Neutrophil (primary cell): ENCODE measurements at regions not wholly inside any gene's neighbourhood (a gene's known extent, or its start where the extent isn't known, plus 50 kb on each side); places are given as distances from the start of the nearest gene placed in this dataset.
"Not testable (repeated sequence)": the region's sequence is repeated elsewhere in the genome, so short reads cannot be mapped to it uniquely, and the experiment has no call there.

ENCODE experiments used
- H3K27ac ChIP-seq: fragments of 200-600 bp; sonication (generic); 2 replicates; pipeline ENCODE4 v1.5.1; 2016; ENCODE audit warnings: mild to moderate bottlenecking, moderate library complexity
- H3K27me3 ChIP-seq: fragments of 200-600 bp; sonication (generic); 2 replicates; pipeline ENCODE4 v1.6.0; 2016; ENCODE audit warnings: mild to moderate bottlenecking
- H3K36me3 ChIP-seq: fragments of 200-600 bp; sonication (generic); 2 replicates; pipeline ENCODE4 v1.5.1; 2017
- H3K4me1 ChIP-seq, 2 experiments: fragments of 200-600 bp in 1 of 2; sonication (generic) in 1 of 2; 1 replicate in 1 of 2; 2 replicates in 1 of 2; pipeline versions ENCODE4 v1.5.1 to v1.6.1; 2013 to 2016; ENCODE audit warnings: low read depth in 1 of 2, low read length in 1 of 2, mild to moderate bottlenecking in 1 of 2, moderate library complexity in 1 of 2; ENCODE audit not compliant: control insufficient read depth in 1 of 2, insufficient read depth in 1 of 2
- H3K4me3 ChIP-seq, 2 experiments: fragments of 200-600 bp in 1 of 2; sonication (generic) in 1 of 2; 1 replicate in 1 of 2; 2 replicates in 1 of 2; pipeline ENCODE4 v1.5.1; 2013 to 2016; ENCODE audit warnings: low read depth in 1 of 2, low read length in 1 of 2, mild to moderate bottlenecking in 1 of 2, moderate library complexity in 1 of 2
- H3K9me3 ChIP-seq: fragments of 200-600 bp; sonication (generic); 2 replicates; pipeline ENCODE4 v1.5.1; 2016
- TF ChIP-seq, protein P1 (sequence below): fragments of 200-600 bp; sonication (generic); IDR thresholded peaks from 2 replicates; pipeline ENCODE4 v1.5.1; 2016; ENCODE audit warnings: antibody characterized with exemption

DNA sequence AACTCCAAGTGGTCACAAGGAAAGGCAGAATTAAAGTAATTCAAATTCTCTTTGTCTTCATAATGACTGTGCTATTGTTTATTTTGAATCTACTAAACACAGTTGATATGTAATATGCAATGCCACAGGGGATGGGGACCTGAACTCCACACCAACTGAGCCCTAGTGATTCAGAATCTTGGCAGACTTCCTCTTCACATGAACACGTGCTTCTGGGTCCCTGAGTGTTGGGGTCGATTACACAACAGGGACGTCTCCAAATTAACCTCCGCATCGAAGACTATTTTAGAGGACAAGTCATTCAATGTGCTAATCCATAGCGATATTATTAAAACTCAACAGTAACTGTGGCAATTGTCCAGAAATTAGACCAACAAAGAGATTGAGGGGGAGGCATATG lies 95.3 kb upstream of the CARD11 start:
- Histone ChIP-seq H3K36me3 (no peaks in the 10 kb centered on the region), H3K4me3 (no peak overlapping the region), H3K9me3 (no peaks in the 10 kb centered on the region), H3K4me1 (no peaks in the 10 kb centered on the region), H3K27me3 (no peaks in the 10 kb centered on the region), H3K27ac (no peak overlapping the region)
- TF ChIP-seq, protein P1, sequence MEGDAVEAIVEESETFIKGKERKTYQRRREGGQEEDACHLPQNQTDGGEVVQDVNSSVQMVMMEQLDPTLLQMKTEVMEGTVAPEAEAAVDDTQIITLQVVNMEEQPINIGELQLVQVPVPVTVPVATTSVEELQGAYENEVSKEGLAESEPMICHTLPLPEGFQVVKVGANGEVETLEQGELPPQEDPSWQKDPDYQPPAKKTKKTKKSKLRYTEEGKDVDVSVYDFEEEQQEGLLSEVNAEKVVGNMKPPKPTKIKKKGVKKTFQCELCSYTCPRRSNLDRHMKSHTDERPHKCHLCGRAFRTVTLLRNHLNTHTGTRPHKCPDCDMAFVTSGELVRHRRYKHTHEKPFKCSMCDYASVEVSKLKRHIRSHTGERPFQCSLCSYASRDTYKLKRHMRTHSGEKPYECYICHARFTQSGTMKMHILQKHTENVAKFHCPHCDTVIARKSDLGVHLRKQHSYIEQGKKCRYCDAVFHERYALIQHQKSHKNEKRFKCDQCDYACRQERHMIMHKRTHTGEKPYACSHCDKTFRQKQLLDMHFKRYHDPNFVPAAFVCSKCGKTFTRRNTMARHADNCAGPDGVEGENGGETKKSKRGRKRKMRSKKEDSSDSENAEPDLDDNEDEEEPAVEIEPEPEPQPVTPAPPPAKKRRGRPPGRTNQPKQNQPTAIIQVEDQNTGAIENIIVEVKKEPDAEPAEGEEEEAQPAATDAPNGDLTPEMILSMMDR = no peak

DNA sequence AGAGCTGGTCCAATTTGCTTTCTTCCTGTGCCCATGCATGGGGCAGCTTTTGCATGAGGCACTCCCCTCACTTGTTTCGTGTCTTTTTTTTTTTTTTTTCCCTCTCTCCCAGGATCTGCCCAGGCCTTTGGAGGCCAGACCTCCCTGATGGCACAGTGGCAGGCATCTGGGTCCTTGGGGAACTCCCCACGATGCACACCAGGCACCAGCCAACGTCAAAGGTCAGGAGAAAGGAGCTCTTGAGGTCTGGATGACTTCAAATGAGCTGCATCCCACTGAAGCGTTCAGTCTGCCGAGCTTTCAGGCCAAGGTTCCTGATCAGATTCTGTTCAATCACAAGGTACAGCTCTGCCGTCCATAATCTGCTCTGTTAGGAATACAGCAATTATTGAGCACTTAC lies 97.2 kb upstream of the CARD11 start:
- H3K36me3 ChIP-seq = no peaks in the 10 kb centered on the region
- peaks cover 6% of the 10 kb centered on the region for H3K27me3 ChIP-seq
- H3K27ac ChIP-seq = no peak overlapping the region
- TF ChIP-seq, protein P1 = no peak
- H3K4me3 ChIP-seq = no peak overlapping the region
- H3K4me1 ChIP-seq = no peaks in the 10 kb centered on the region
- no peaks in the 10 kb centered on the region for H3K9me3 ChIP-seq

GRCh38 chr7:3141326-3141725 lies 97.7 kb upstream of the CARD11 start:
- H3K4me3 ChIP-seq = no peak overlapping the region
- H3K36me3 ChIP-seq = no peaks in the 10 kb centered on the region
- no peaks in the 10 kb centered on the region for H3K4me1 ChIP-seq
- H3K9me3 ChIP-seq = no peaks in the 10 kb centered on the region
- no peak overlapping the region for H3K27ac ChIP-seq
- peaks cover 11% of the 10 kb centered on the region for H3K27me3 ChIP-seq
- TF ChIP-seq, protein P1 = no peak

GRCh38 chr7:3143869-3144775 lies 100.5 kb upstream of the CARD11 start:
- TF ChIP-seq, protein P1 = no peak
- peaks cover 35% of the 10 kb centered on the region for H3K27me3 ChIP-seq
- no peaks in the 10 kb centered on the region for H3K36me3 ChIP-seq
- H3K4me1 ChIP-seq = no peaks in the 10 kb centered on the region
- no peak overlapping the region for H3K27ac ChIP-seq
- H3K9me3 ChIP-seq = no peaks in the 10 kb centered on the region
- no peak overlapping the region for H3K4me3 ChIP-seq

DNA sequence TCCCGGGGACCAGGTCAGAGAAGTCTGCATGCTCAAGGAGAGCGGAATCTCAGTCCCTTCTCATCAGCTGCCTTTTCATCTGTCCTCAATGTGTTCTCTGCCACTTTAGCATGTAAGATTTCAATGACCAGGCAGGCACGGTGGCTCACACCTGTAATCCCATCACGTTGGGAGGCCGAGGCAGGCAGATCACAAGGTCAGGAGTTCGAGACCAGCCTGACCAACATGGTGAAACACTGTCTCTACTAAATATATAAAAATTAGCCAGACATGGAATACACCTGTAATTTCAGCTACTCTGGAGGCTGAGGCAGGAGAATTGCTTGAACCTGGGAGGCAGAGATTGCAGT lies 101.1 kb upstream of the CARD11 start:
- peaks cover 41% of the 10 kb centered on the region for H3K27me3 ChIP-seq

GRCh38 chr7:3146571-3147226 lies 103.0 kb upstream of the CARD11 start:
- Histone ChIP-seq H3K27ac (no peak overlapping the region), H3K27me3 (peaks cover 57% of the 10 kb centered on the region), H3K4me1 (no peaks in the 10 kb centered on the region), H3K4me3 (no peak overlapping the region), H3K9me3 (no peaks in the 10 kb centered on the region), H3K36me3 (no peaks in the 10 kb centered on the region)
- TF ChIP-seq, protein P1 = no peak

More for the DNA sequence above, 101.1 kb upstream of the CARD11 start:
- H3K9me3 ChIP-seq, H3K4me3 ChIP-seq, H3K36me3 ChIP-seq, H3K27ac ChIP-seq, H3K4me1 ChIP-seq: not testable (repeated sequence)

- H3K9me3 ChIP-seq, H3K4me3 ChIP-seq, H3K36me3 ChIP-seq, H3K27ac ChIP-seq, H3K4me1 ChIP-seq: not testable (repeated sequence)
- H3K27me3 ChIP-seq = peaks cover 59% of the 10 kb centered on the region
These were observed 104.8 kb upstream of the CARD11 start for GRCh38 chr7:3148471-3148870.
